HG03521 (cell line): ENCODE measurements at regions not wholly inside any gene's neighbourhood (a gene's known extent, or its start where the extent isn't known, plus 50 kb on each side); places are given as distances from the start of the nearest gene placed in this dataset.
"Not testable (repeated sequence)": the region's sequence is repeated elsewhere in the genome, so short reads cannot be mapped to it uniquely, and the experiment has no call there.

Experiments
- ATAC-seq: cut with Tn5 transposase; IDR thresholded peaks from one replicate; pipeline ENCODE4 v1.9.1; 2021; ENCODE audit warnings: mild to moderate bottlenecking, moderate library complexity; ENCODE audit not compliant: unreplicated experiment

DNA sequence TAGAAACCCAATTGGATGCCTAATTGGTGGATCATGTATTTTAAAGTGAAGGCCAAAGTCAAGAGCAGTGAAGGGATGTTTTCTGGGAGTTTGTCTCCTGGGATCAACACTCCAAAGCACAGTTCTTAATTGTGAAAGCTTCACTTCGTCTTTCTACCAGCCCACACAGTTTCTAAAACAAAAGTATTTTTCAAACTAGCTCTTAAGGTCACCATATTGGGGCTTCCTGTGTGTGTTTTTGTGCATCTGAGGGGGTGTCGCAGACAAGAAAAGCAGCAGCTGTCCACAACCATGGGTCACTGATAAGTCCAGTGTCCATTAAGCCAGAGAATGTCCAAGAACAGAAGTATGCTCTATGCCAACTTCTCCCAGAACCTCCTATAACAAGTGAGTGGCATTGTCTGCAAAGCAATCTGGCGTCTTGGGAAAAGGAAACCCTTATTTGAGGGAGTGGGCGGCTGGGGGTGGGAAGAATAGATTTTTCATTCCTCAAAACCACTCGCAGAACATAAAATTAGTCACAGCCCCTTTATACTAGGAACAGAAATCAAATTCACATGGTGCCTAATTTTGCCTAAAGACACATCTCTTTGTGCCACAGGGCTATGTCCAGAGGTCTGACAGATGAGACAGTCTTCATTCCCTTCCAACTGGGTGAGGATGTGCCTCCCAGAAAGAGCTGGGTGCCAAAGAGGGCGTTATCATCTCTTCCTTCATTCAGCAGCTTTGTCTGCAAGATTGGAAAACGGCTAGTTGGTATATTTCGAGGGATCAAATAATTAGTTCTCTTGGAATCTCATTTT is 610.4 kb downstream of the BCOR start:
- ATAC-seq: no peak

DNA sequence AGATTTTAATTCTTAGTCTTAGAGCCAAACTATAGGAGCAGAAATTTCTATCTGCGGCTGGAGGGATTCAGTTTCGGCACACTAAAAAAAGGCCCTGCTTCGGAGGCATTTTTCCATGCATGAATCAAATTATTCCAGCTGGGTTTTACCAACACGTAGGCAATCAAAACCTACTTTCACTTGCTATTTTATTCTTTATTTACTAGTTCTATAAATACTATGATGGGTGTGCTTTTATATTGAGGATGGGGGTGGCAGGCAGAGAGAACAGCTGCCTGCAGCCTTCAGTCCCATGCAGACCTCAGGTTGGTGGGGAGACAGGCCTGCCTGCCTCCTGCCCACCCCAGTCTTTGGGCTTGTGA is 609.8 kb downstream of the BCOR start:
- ATAC-seq: no peak

DNA sequence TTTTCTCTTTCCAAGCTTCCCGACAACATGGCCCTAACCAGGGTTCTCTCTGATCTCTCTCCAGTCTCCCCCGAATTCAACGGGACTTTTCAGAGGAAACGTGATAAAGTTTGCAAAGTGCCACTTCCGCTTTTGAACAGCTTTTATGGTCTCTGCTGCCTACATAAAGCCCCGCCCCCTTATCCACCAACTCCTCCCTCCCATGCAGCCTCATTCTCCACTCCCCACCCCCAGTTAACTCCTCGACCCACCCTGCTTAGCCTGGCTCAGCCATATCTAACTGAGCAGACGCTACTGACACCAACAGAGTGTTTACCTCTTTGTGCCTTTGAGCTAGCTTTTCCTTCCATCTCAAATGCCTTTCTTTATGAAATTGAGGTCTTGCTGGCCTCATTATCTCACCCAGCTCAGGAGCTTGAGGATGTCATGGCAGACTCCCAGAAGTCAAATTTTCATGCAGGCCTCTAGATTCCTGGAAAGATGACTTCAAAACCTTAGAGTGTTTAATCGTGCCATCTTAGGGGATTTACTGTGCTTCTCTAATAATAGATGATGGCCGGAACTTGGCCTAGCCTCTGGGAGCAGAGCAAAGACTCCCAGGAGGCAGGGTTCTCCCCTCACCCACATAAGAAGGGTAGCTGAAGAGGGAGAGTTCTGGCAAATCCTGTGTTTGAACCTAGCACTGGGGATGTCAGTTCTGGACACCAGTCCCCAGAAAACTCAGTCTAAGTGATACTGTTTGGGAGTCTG is 606.0 kb downstream of the BCOR start:
- no peak for ATAC-seq

DNA sequence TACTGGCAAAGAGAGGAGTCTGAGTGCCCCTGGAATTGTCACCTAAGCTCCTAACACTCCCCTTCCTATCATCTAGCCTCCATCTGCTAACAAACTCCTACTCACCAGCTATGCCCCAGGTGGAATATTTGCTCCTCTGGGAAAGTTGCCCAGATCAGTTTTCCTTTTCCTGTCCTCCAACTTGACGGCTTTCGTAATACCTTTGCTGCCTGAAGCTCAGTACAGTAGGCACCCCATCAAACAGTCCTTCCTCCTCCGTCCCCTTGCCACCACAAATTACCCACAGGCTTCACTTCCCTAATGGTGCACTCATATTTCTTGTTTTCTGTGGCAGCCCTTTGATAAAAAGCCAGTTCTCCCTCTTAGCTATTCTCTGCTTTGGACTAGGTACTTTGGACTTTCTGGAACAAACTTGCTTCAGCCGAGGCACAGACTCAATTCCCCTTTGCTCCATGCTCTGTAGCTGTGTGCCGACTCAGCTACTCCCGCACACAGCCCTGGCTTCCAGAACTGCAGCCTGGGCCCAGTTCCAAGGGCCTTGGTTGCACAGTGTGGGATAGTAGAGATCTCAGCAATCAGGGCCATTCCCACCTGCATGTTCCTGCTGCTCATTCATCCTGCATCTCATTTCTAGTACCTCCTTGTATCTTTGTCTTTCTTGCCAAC is 605.1 kb downstream of the BCOR start:
- ATAC-seq: no peak

DNA sequence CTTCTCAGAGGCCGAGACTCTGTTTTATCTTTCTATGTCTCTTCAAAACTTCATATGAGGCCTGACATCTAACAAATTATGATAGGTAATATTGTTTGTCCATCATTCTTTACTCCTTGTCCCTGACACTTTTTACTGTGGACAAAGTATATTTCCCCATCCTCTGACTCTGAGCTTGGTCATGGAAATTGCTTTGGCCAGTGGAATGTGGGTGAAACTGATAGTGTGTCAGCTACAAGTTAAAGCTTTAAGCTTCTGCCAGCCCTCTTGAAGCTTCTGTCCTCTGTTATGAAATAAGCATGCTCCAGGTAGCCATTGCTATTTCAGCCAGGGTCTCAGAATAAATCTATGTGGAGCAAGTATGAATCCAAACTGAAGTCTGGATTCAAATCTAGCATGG is 604.6 kb downstream of the BCOR start:
- ATAC-seq: no peak

DNA sequence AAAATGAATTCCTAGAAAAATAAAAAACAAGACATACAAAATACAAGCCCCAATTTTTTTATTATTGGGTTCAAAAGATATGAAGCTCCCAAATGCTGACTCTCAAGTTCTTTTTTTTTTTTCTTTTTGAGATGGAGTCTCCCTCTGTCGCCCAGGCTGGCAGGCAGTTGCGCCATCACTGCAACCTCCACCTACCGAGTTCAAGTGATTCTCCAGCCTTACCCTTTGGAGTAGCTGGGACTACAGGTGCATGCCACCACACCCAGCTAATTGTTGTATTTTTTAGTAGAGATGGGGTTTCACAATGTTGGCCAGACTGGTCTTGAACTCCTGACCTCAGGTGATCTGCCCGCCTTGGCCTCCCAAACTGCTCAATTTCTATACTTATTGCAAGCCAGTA is 600.6 kb downstream of the BCOR start:
- not testable (repeated sequence) for ATAC-seq

DNA sequence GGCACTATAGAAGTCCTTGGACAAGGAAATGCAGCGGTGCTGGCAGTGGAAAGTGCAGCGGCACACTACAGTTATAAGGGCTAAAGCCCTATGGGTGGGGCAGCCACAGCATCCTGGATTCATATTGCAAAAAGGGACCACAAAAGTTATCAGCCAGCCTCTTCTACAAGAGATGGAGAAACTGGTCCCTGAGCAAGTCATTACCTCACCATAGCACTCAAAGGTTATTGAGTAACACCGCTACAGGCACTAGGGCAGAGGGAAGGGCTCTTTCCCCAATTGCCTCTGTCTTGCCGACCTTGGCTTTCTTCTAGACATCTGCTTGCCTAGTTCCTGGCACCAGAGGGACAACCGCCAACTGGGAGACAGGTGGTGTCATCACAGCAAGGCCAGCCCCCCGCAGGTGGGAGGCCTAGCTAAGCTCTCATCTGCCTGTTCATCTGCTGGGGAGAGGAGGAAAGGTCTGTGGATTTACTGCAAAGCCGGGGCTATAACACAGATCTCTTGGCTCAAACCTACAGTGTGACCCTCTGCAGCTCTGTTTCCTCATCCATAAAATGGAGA is 600.0 kb downstream of the BCOR start:
- no peak for ATAC-seq

DNA sequence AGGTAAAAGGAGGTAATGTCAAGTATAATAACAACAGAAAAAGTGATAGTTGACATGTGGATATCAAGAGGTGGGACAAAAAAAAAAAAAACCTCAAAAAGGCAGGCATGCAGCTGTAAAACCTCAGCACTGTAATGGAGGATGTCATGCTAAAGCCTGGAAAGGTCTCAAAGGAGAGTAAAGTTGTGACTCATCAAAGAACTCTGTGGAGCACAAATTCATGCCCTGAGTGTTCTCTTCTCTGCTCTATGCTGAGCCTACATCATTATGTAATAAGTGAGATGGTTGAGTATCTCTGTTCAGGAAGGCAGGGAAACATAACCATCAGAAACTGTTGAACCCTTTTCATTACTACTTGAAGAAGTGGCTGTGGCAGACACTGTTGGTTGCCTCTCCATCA is 597.8 kb downstream of the BCOR start:
- no peak for ATAC-seq

DNA sequence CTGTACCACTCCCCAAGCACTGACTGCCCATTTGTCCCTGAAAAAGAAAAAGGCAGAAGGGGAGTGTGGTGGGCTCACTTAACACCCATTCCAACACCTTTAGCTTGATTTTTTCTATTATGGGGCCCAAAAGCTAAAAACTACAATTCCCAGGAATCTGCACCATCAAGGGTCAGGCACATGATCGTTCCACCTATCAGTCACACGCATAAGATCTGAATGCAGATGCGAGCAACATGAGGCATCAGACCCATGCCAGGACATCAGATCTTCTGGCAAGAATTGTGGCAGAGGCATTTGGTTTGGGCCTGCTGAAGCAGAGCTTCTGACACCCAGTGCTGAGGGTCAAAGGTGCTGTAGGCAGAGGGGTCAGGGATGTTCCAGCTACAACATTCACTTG is 595.9 kb downstream of the BCOR start:
- ATAC-seq: no peak

DNA sequence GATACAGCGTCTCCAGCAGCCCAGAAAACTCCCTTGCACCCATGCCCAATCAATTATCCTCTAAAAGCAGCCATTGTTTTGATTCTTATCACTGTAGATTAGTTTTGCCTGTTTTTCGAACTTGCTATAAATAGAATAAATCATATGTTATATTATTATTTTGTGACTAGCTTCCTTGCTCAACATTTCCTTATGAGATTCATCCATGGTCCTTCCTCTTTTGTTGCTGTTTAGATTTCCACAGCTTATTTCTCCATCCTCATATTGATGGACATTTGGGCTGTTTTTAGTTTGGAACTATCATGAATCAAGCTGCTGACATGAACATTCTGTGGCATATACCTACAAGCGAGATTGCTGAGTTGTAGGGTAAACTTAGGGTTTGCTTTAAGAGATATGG is 595.3 kb downstream of the BCOR start:
- no peak for ATAC-seq

DNA sequence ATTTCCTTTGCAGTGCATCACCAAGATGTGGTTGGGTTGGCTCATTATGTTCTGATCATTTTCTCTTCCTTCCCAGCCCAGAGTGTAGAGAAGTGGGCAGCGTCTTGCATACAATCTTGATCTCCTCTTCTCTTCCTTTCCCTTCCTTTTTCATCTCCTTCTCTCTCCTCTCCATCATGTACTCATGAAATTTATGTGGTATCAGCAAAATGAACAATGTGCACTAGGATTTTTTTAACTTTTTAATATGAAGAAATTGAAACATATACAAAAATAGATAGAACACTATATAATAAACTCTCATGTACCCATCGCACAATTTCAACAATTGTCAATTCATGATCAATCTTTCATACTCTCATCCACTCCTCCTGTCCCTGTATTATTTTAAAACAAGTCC is 593.5 kb downstream of the BCOR start:
- ATAC-seq: no peak

DNA sequence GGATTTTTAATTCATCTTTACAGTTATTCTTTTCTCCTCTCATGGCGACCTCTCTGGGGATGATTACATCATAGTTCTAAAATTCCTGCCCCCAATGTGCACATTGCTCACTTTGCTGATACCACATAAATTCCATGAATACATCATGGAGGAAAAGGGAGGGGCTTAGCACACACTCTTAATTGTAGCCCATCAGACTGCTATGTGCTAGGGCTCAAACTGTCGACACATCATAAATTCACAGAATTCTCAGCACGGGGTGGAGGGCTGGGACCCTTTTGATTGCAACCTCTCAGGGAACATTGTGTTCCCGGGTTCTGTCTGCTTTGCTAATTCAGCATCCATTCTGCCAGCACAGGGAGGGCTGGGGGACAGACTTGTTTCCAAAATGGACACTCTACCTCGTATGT is 592.9 kb downstream of the BCOR start:
- ATAC-seq: no peak

DNA sequence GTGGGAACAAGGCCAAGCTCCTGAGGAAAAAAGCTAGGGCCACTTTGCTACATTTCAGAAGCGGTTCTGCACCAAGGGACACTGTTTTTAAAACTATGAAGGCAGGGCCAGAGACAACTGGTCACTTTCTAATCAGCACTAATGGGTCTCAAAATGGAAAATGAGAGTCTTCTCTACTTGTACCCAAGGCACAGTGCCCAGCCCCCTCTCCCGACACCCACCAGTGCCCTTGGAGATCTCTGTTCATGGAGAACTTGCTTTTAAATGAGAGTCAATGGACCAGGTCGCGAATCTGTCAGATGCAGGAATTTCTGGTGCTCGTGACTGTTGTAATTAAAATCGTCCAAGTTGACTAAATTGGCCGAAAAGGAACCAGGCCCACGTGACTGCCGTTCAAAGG is 591.6 kb downstream of the BCOR start:
- ATAC-seq: no peak

DNA sequence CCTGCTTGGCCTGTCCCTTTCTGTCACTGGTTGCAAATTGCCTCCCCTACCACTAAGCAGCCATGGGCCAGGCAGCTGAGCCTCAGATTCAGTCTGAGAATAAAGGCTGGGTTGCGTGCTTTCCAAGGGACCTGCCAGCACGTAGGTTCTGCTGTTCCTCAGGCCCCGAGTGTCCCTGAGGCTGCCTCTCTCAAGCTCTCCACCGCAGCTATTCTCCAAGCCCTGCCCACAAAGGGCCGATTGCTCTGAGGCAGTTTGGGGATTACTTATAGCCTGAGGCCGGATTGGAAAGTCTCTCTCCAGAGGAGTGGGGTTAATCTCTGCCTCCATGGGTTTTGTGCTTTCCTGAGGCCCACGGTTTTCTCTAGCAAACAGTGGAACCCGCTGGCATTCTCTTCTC is 590.7 kb downstream of the BCOR start:
- ATAC-seq: no peak

DNA sequence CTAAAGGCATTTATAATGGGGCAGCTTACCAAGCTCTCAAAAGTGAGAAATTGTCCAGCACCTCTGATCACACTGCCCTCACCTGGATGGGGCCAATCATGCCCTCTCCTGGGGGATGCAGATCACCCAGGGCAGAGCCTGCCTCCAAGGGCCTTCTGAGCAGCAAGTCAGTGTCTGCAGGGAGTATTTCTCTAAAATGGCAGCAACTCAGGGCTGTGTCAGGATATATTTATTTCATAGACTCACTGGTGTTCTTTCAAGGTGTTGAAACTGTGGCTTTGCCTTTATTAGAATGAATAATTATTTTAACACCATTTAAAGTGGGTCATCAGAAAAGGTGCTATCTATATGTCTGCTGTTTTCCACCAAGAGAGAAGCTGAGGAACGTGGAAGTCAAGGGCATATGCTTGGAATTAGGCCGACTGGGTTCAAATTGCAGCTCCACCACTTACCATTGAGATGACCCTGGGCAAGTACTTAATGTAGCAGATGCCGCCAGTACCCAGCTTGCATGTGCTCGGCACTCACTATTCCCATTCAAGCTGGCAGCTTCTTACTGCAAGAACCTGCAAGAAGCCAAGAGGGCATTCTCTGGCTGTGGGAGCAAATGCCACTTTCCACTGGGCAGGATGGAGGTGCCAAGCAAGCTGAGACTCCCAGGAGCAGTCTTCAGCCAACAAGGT is 590.0 kb downstream of the BCOR start:
- ATAC-seq: no peak

DNA sequence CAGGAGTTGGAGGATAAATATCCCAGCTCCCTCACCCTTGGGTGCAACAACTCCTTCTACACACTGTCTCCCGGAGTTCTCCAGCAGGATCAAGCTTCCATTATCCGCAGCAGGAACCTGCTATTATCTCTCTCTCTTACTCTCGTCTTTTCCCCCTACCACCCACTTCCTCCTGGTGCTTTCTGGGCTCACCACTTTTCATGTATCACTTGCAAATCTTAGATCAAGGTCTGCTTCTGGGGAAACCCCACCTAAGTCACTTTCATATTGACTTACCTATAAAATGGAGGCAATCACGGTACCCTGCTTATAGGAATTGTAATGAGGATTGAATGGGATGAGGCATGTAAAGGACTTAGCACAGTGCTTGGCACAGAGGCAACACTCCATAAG is 589.5 kb downstream of the BCOR start:
- no peak for ATAC-seq

DNA sequence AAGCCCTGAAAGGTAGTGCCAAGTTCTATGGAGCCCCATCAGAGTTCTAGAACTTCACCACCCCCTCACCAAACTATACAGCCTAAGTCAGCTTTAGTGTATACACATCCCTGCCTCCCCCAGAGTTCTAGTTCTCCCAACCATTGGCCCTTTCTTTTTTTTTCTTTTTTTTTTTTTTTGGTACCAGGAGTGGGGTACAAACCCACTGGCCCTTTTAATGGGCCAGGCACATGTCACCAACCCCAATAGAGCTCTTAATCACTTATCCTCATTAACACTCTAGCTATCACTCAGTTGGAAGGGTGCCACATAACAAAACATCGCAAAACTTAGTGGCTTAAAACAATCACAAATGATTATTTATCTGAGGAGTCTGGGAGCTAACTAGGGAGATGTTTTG is 588.6 kb downstream of the BCOR start:
- ATAC-seq: no peak

DNA sequence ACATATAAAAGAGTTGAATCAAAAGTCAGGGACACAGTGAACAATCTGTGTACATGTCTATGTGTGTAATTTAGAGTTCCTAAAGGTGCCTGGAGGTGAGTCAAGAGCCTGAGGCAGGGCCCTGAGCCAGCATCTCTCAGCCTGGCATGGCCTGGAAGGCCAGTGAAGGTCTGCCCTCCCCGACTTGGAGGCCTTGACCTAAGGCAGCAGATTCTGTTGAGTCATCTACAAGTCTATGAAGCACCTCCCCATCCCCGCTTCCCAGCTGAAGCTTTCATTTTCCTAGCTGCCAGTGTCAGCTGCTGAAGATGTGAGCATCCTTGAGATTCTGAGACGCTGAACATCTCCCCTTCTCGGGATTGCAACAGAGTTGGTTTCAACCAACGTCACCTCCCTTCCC is 583.9 kb downstream of the BCOR start:
- ATAC-seq: no peak

DNA sequence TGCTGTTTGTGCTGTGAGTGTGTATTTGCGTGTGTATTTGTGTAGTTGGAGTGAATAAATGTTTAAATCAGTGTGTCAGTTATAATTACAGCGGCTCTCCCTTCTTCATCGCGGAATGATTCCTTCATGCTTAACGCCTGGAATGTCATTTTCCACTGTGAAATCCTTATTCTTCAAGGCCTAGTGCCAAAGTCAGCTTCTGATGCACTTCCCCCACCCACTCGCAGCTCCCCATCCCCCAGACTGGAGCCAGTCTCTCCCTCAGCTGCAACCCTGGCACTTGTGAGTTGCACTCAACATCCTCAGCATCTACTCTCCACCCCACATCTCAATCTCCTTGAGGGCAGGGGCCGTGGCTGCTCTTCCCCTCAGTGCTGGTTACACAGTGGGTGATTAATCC is 583.0 kb downstream of the BCOR start:
- no peak for ATAC-seq

DNA sequence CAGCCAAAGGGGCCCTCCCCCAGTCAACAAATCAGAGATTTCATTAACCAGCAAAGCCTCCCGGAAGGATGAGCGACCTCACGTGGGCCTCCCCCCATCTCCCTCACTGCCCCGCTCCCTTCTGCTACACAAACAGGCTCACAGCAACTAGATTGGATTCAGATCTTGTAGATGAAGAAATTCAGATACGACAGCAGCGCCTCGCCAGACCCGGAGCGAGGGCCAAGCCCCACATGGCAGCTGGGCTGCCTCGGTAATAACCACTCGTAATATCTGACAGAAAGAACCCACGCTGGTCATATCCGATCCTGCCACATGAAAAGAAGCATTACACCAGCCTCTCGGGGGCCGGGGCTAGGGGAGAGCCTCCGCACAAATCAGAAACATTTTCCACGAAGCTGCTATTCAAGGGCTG is 581.3 kb downstream of the BCOR start:
- ATAC-seq: no peak

DNA sequence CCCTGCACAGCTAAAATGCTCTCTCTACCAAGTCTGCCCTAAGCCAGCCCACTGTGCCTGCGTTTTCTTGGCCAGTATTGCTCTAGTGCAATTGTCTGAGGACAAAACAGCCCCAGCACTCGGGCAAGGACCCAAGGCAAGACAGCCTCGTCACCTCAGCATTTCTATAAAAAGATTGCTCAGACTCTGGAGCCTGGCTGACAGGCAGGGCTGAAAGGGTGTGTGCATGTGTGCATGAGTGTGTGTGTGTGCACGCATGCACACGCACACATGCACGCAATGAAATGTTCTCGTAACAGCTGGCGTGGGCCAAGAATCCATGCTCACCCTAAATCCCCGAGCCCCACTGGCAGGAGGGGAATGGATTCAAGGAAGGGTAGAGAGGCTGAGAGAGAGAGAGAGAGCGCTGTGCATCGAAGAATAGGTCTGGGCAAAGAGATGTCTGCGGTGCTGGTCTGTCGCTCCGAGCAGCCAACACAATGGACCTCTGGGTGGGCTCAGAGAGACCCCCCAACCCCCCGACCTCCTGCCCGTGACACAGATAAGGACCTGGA is 579.2 kb downstream of the BCOR start:
- ATAC-seq: no peak
